CD4-positive, alpha-beta T cell (primary cell): ENCODE measurements at regions not wholly inside any gene's neighbourhood (a gene's known extent, or its start where the extent isn't known, plus 50 kb on each side); places are given as distances from the start of the nearest gene placed in this dataset.

ENCODE experiments used
- ATAC-seq: fragments of 200-7000 bp; cut with Tn5 transposase; one replicate; pipeline ENCODE4 v1.10.0; 2022; ENCODE audit warnings: mild to moderate bottlenecking; ENCODE audit not compliant: poor library complexity
- CTCF ChIA-PET: fragments of 350-600 bp; sonication (Branson Sonifier 250); formaldehyde crosslinking; loops from one replicate; lab custom pipeline; 2021; ENCODE audit warnings: antibody characterized with exemption, inconsistent platforms; lab: Charles Lee
- POLR2A ChIA-PET: fragments of 350-600 bp; sonication (Branson Sonifier 250); formaldehyde crosslinking; loops from one replicate; lab custom pipeline; 2021; ENCODE audit warnings: antibody characterized with exemption, inconsistent platforms; lab: Charles Lee
- DNase-seq, 14 experiments: peaks; one replicate each; pipeline ENCODE4 v3.0.0-alpha.2; 2013 to 2020; ENCODE audit warnings: mixed read lengths in 2 of 14
- H3K27ac ChIP-seq, 2 donors: one replicate each; pipeline versions ENCODE4 v1.5.1 to v1.7.0; 2013; ENCODE audit warnings: low read length in 2 of 2, low read depth in 1 of 2, mild to moderate bottlenecking in 1 of 2
- H3K27me3 ChIP-seq, 2 experiments: 1 replicate in 1 of 2; 2 replicates in 1 of 2; pipeline versions ENCODE4 v1.6.1 to v1.7.0; 2013; ENCODE audit warnings: low read length in 2 of 2, control low read depth in 1 of 2, mild to moderate bottlenecking in 1 of 2, moderate library complexity in 1 of 2; ENCODE audit not compliant: insufficient read depth in 2 of 2, control insufficient read depth in 1 of 2
- H3K36me3 ChIP-seq: one replicate; pipeline ENCODE4 v1.6.1; 2013; ENCODE audit warnings: low read length, control low read depth; ENCODE audit not compliant: insufficient read depth
- H3K4me1 ChIP-seq: one replicate; pipeline ENCODE4 v1.6.1; 2013; ENCODE audit warnings: low read length, control low read depth; ENCODE audit not compliant: insufficient read depth
- H3K4me3 ChIP-seq: one replicate; pipeline ENCODE4 v1.5.1; 2013; ENCODE audit warnings: mild to moderate bottlenecking, low read length, moderate library complexity
- H3K9me3 ChIP-seq, 2 experiments: 1 replicate in 1 of 2; 2 replicates in 1 of 2; pipeline versions ENCODE4 v1.6.1 to v1.7.0; 2013; ENCODE audit warnings: low read length in 2 of 2, mild to moderate bottlenecking in 2 of 2, control low read depth in 1 of 2, moderate library complexity in 1 of 2; ENCODE audit not compliant: control insufficient read depth in 1 of 2, insufficient read depth in 1 of 2
- H3K27ac Mint-ChIP-seq: one replicate; pipeline ENCODE4 v1.8.0; 2020; ENCODE audit warnings: mixed read lengths
- H3K27me3 Mint-ChIP-seq: one replicate; pipeline ENCODE4 v1.8.0; 2021; ENCODE audit warnings: mixed read lengths
- H3K36me3 Mint-ChIP-seq: one replicate; pipeline ENCODE4 v1.8.0; 2021; ENCODE audit warnings: low read depth, mixed read lengths
- H3K4me1 Mint-ChIP-seq: one replicate; pipeline ENCODE4 v1.8.0; 2021; ENCODE audit warnings: low read depth, mixed read lengths
- H3K4me3 Mint-ChIP-seq: one replicate; pipeline ENCODE4 v1.8.0; 2020; ENCODE audit warnings: mild to moderate bottlenecking, mixed read lengths
- H3K9me3 Mint-ChIP-seq: one replicate; pipeline ENCODE4 v1.8.0; 2020; ENCODE audit warnings: mixed read lengths
- CTCF ChIP-seq: fragments of 200-600 bp; IDR thresholded peaks from one replicate; pipeline ENCODE4 v1.8.0; 2022; ENCODE audit warnings: antibody characterized with exemption, mild to moderate bottlenecking
- intact Hi-C, 2 experiments: fragments of 100-400 bp; cut with DNase I in 1 of 2; cut with micrococcal nuclease in 1 of 2; formaldehyde crosslinking; loops; one replicate each; pipeline versions ENCODE4 v1.15.1 to v1.9.0; 2023 to 2025; cut with DNase I, micrococcal nuclease

GRCh38 chr4:43564107-43564506 is 671.6 kb downstream of the GRXCR1 start:
- H3K36me3 ChIP-seq, result no peaks in the 10 kb centered on the region
- CTCF ChIA-PET, result no interaction called here
- TF ChIP-seq CTCF, result no peak
- Mint-ChIP-seq H3K27me3 (no peaks in the 10 kb centered on the region), H3K4me1 (no peaks in the 10 kb centered on the region), H3K36me3 (no peaks in the 10 kb centered on the region), H3K9me3 (peaks cover 2% of the 10 kb centered on the region), H3K27ac (no peak overlapping the region), H3K4me3 (no peak overlapping the region)
- H3K4me1 ChIP-seq, result no peaks in the 10 kb centered on the region
- DNase-seq, result no peak
- ATAC-seq, result no peak
- no peak overlapping the region for H3K27ac ChIP-seq
- no peaks in the 10 kb centered on the region for H3K27me3 ChIP-seq
- H3K4me3 ChIP-seq, result no peak overlapping the region
- peaks cover 0 to 3% of the 10 kb centered on the region in 2 experiments for H3K9me3 ChIP-seq
- POLR2A ChIA-PET, result no interaction called here
- intact Hi-C loops, result no loop called here

- Mint-ChIP-seq H3K4me3 (no peak overlapping the region), H3K4me1 (no peaks in the 10 kb centered on the region), H3K36me3 (no peaks in the 10 kb centered on the region), H3K27me3 (no peaks in the 10 kb centered on the region), H3K9me3 (peaks cover 2% of the 10 kb centered on the region), H3K27ac (no peak overlapping the region)
- DNase-seq (no peak), ATAC-seq (no peak)
- no peaks in the 10 kb centered on the region for H3K36me3 ChIP-seq
- H3K9me3 ChIP-seq, result no peaks in the 10 kb centered on the region
- H3K27ac ChIP-seq, result no peak overlapping the region
- CTCF ChIA-PET, result no interaction called here
- H3K27me3 ChIP-seq, result no peaks in the 10 kb centered on the region
- no peaks in the 10 kb centered on the region for H3K4me1 ChIP-seq
- H3K4me3 ChIP-seq, result no peak overlapping the region
- TF ChIP-seq CTCF, result no peak
- POLR2A ChIA-PET, result no interaction called here
- intact Hi-C loops, result no loop called here
Observed at GRCh38 chr4:43564591-43564990, 672.1 kb downstream of the GRXCR1 start.

- peaks cover 2% of the 10 kb centered on the region for H3K9me3 Mint-ChIP-seq
- Histone ChIP-seq H3K9me3 (no peaks in the 10 kb centered on the region), H3K36me3 (no peaks in the 10 kb centered on the region), H3K4me3 (no peak overlapping the region), H3K27me3 (no peaks in the 10 kb centered on the region), H3K27ac (no peak overlapping the region), H3K4me1 (no peaks in the 10 kb centered on the region)
- CTCF ChIA-PET, result no interaction called here
- intact Hi-C loops, result no loop called here
- no peaks in the 10 kb centered on the region for H3K4me1 Mint-ChIP-seq
- POLR2A ChIA-PET, result no interaction called here
- DNase-seq (no peak), ATAC-seq (no peak)
- H3K27me3 Mint-ChIP-seq, result no peaks in the 10 kb centered on the region
- H3K27ac Mint-ChIP-seq, result no peak overlapping the region
- no peaks in the 10 kb centered on the region for H3K36me3 Mint-ChIP-seq
- H3K4me3 Mint-ChIP-seq, result no peak overlapping the region
- TF ChIP-seq CTCF, result no peak
Observed at GRCh38 chr4:43567644-43568043, 675.1 kb downstream of the GRXCR1 start.
